GM18873 (cell line): ENCODE measurements at regions not wholly inside any gene's neighbourhood (a gene's known extent, or its start where the extent isn't known, plus 50 kb on each side); places are given as distances from the start of the nearest gene placed in this dataset.

Experiments
- ATAC-seq: cut with Tn5 transposase; IDR thresholded peaks from one replicate; pipeline ENCODE4 v1.9.1; 2021; ENCODE audit warnings: mild to moderate bottlenecking, moderate library complexity, moderate number of reproducible peaks; ENCODE audit not compliant: unreplicated experiment, low FRiP score

- ATAC-seq = no peak
Measured at GRCh38 chr21:28230559-28230958, 762.1 kb downstream of the LTN1 start.

- ATAC-seq = no peak
Measured at GRCh38 chr21:28229814-28230213, 762.9 kb downstream of the LTN1 start.

DNA sequence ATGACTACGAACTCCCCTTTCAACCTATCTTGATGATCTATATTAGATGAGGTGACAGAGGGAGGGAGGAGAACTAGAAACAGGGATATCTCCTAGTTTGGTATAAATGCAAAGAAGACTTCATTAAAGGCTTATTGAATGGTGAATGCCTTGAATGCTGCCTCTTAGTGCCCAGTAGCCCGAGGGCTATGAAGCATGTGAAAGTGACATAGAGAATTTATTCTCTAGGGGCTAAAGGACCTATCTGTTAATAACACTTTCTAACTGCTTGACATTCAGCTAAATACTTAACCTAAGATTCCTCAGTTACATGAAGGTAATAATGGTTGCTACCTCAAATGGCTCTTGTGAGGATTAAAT is 764.1 kb downstream of the LTN1 start:
- ATAC-seq = no peak

DNA sequence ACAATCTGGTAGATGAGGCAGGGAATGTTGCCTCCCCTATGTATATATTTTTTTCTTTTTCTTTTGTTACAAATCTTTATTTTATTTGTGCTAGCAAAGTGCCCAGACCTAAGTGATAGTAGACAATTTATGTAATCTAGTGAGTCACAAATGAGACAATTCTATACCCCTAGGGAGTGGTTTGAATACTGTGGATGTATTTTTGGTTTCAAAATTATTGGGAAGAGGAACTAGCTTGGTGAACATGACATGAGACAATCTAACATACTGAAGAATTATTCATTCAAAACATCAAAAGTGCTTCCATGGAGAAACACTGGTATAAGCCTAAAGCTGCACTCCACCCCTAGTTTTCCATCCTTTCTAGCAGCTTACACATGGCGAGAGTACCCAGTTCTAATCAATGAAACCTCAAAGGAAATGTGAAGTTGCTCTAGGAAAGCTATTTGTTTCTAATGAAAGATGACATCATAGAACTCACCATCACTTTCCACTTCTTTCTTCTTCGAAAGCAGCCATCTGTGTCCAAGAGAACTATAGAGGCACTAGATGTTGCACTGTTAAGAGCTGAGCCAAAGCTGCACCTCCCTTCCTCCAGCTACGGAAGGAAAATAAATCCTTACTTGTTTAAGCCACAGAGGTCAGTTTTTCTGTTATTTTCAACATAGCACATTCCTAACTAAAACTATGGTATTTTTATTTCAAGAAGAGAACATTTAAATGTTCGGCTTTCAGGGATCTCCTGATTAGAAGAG is 764.6 kb downstream of the LTN1 start:
- no peak for ATAC-seq

- no peak for ATAC-seq
Measured at GRCh38 chr21:28226563-28226962, 766.1 kb downstream of the LTN1 start.

- ATAC-seq = no peak
Measured at GRCh38 chr21:28224191-28224726, 768.4 kb downstream of the LTN1 start.

DNA sequence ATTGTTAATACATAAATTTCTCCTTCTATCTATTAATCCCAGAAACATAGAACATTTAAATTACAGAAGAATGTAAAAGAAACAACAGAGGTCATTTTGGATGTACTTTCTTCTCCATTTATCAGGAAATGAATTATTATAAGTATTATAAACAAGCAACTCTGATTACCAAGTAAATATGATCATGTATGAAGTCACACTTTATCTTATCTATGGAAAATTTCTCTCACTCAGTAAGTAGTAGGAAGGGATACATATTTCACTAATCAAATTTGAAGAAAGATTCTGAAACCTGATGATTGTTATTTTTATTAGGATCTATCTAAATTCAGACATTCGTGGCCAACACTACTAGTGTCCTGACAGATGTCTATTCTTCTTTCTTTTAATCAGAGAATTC is 770.7 kb downstream of the LTN1 start:
- no peak for ATAC-seq

- no peak for ATAC-seq
Measured at GRCh38 chr21:28220680-28221079, 772.0 kb downstream of the LTN1 start.

- ATAC-seq = no peak
Measured at GRCh38 chr21:28216976-28217523, 775.6 kb downstream of the LTN1 start.

GRCh38 chr21:28215214-28215954 is 777.3 kb downstream of the LTN1 start:
- no peak for ATAC-seq

- no peak for ATAC-seq
Measured at GRCh38 chr21:28214786-28215185, 777.9 kb downstream of the LTN1 start.

GRCh38 chr21:28213261-28213660 is 779.4 kb downstream of the LTN1 start:
- ATAC-seq = no peak

- ATAC-seq = no peak
Measured at GRCh38 chr21:28212061-28212460, 780.6 kb downstream of the LTN1 start.

- ATAC-seq = no peak
Measured at GRCh38 chr21:28207436-28208173, 785.1 kb downstream of the LTN1 start.

GRCh38 chr21:28200726-28201125 is 792.0 kb downstream of the LTN1 start:
- no peak for ATAC-seq

DNA sequence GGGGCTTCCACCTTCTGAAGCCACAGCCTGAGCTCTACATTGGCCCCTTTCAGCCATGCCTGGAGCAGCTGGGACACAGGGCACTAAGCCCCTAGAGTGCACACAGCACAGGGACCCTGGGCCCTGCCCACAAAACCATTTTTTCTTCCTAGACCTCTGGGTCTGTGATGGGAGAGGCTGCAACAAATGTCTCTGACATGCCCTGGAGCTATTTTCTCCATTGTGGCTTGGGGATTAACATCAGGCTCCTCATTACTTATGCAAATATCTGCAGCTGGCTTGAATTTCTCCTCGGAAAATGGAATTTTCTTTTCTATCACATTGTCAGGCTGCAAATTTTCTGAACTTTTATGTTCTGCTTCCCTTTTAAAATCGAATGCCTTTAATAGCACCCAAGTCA is 795.7 kb downstream of the LTN1 start:
- ATAC-seq = no peak

GRCh38 chr21:28193189-28193588 is 799.5 kb downstream of the LTN1 start:
- ATAC-seq = no peak

DNA sequence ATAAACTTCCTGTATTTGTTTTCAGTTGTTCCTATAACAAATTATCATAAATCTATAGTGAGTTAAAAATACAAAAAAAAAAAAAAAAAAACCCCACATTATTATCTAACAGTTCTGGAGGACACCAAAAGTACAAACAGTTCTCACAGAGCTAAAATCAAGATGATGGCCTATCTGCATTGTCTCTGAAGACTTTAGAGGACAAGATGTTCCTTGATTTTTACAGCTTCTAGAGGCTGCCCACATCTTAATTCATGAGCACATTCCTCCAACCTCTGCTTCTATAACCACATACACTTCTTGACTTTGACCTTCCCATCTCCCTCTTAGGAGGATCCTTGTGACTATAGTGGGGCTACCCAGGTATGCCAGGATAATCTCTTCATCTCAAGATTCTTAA is 806.1 kb downstream of the LTN1 start:
- ATAC-seq = no peak

DNA sequence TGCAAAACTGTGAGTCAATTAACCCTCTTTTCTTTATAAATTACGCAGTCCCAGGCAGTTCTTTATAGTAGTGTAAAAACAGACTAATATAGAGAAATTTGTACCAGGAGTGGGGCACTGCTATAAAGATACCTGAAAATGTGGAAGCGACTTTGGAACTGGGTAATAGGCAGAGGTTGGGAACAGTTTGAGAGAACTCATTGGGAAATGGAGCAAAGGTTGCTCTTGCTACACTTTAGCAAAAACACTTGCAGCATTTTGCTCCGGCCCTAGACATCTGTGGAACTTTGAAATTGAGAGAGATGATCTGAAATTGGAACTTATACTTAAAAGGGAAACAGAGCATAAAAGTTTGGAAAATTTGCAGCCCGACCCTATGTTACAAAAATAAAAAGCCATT is 810.9 kb downstream of the LTN1 start:
- no peak for ATAC-seq

DNA sequence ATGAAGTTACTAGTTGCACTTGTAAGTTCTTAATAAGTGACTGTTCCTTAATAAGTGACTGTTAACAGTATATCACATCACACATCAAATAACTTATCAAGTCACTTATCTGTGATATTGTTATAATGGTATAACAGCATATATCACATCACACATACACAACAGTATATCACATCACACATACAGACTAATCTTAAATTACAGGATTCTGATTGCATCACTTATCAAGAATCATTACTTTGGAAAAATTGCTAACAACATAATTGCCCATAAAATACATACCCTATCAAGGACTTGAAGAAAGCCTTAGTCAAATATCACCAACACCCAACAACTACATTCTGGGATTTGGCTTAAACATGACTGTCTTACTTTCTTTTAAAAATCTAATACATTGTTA is 813.5 kb downstream of the LTN1 start:
- ATAC-seq = no peak

GRCh38 chr21:28177124-28177523 is 815.6 kb downstream of the LTN1 start:
- ATAC-seq = no peak
